HepG2 (cell line): ENCODE measurements at regions not wholly inside any gene's neighbourhood (a gene's known extent, or its start where the extent isn't known, plus 50 kb on each side); places are given as distances from the start of the nearest gene placed in this dataset.

Source experiments
- ATAC-seq: fragments of 200-7000 bp; cut with Tn5 transposase; 3 replicates; pipeline ENCODE4 v1.9.1; 2020; ENCODE audit warnings: mild to moderate bottlenecking, moderate library complexity
- BruUV-seq: library from RNA; stranded (reverse); fragments of 400-500 nt; replicated peaks from 2 replicates; lab custom pipeline; 2021; lab: Mats Ljungman, UMichigan
- CTCF ChIA-PET: fragments of 300-600 bp; formaldehyde crosslinking; extraction: SDS; loops from one replicate; lab custom pipeline; 2021; ENCODE audit warnings: low total read pairs, inconsistent platforms, low intra/inter-chr PET ratio; lab: Yijun Ruan, JAX
- POLR2A ChIA-PET: fragments of 350-600 bp; sonication (Branson Sonifier 250); formaldehyde crosslinking; loops from one replicate; lab custom pipeline; 2020; ENCODE audit warnings: antibody characterized with exemption, inconsistent platforms; lab: Yijun Ruan, JAX
- DNase-seq: peaks from one replicate; pipeline ENCODE4 v3.0.0-alpha.2; 2015; ENCODE audit warnings: low spot score
- FAIRE-seq: peaks from 3 replicates; lab custom pipeline; 2011; peaks lifted over from hg19 to GRCh38; lab: Jason Lieb, UNC
- H2AFZ ChIP-seq: one replicate; pipeline ENCODE4 v1.6.1; 2011; ENCODE audit warnings: low read length, inconsistent platforms
- H3K27ac ChIP-seq: fragments of 300-600 bp; 3 replicates; pipeline ENCODE4 v1.8.0; 2011; ENCODE audit warnings: mixed run types, mild to moderate bottlenecking, mixed read lengths, low read length, inconsistent platforms; ENCODE audit not compliant: insufficient read depth; ENCODE audit errors: extremely low read length
- H3K27me3 ChIP-seq, 2 experiments: fragments of 200-600 bp in 1 of 2; 2 replicates in 1 of 2; 3 replicates in 1 of 2; pipeline versions ENCODE4 v1.6.0 to v1.8.0; 2011; ENCODE audit warnings: low read length in 2 of 2, mild to moderate bottlenecking in 2 of 2, moderate library complexity in 2 of 2, inconsistent platforms in 1 of 2; ENCODE audit not compliant: insufficient read depth in 2 of 2, control insufficient read depth in 1 of 2
- H3K36me3 ChIP-seq, 2 experiments: fragments of 200-600 bp in 1 of 2; replicated peaks in 1 of 2; 2 replicates in 1 of 2; 3 replicates in 1 of 2; pipeline versions ENCODE4 v1.5.1 to v1.8.0; 2011; ENCODE audit warnings: low read length in 2 of 2, inconsistent platforms in 1 of 2; ENCODE audit not compliant: insufficient read depth in 2 of 2, control insufficient read depth in 1 of 2
- H3K4me1 ChIP-seq: 2 replicates; pipeline ENCODE4 v1.5.1; 2012; ENCODE audit warnings: low read length, inconsistent platforms; ENCODE audit not compliant: insufficient read depth
- H3K4me2 ChIP-seq: 2 replicates; pipeline ENCODE4 v1.6.0; 2011; ENCODE audit warnings: low read depth, low read length, inconsistent platforms
- H3K4me3 ChIP-seq, 3 experiments: fragments of 200-600 bp in 1 of 3; sonication (generic), shearing (Covaris generic) in 1 of 3; replicated peaks in 1 of 3; 2 replicates each; pipeline ENCODE4 v1.5.1; 2011 to 2016; ENCODE audit warnings: low read length in 3 of 3, inconsistent platforms in 2 of 3, low read depth in 2 of 3, mild to moderate bottlenecking in 2 of 3, control low read depth in 1 of 3, mixed read lengths in 1 of 3; ENCODE audit not compliant: insufficient read depth in 1 of 3
- H3K79me2 ChIP-seq: one replicate; pipeline ENCODE4 v1.6.1; 2011; ENCODE audit warnings: low read length, inconsistent platforms; ENCODE audit not compliant: insufficient read depth
- H3K9ac ChIP-seq: 2 replicates; pipeline ENCODE4 v1.6.0; 2011; ENCODE audit warnings: mild to moderate bottlenecking, low read depth, low read length, inconsistent platforms; ENCODE audit not compliant: insufficient read depth
- H3K9me3 ChIP-seq: 2 replicates; pipeline ENCODE4 v1.5.1; 2012; ENCODE audit warnings: mild to moderate bottlenecking, low read length
- H4K20me1 ChIP-seq: 2 replicates; pipeline ENCODE4 v1.6.0; 2011; ENCODE audit warnings: inconsistent platforms, mild to moderate bottlenecking, low read length, moderate library complexity; ENCODE audit not compliant: insufficient read depth
- ELK4 ChIP-seq: sonication (generic); formaldehyde crosslinking; IDR thresholded peaks from 2 replicates; pipeline ENCODE4 v1.9.0; 2021; ENCODE audit warnings: missing genetic modification reagents, borderline replicate concordance
- KLF13 ChIP-seq: sonication (generic); formaldehyde crosslinking; IDR thresholded peaks from 2 replicates; pipeline ENCODE4 v1.4.0; 2020; ENCODE audit warnings: mild to moderate bottlenecking, missing genetic modification reagents
- SATB2 ChIP-seq: sonication (generic); formaldehyde crosslinking; IDR thresholded peaks from 2 replicates; pipeline ENCODE4 v1.5.0; 2020; ENCODE audit warnings: missing genetic modification reagents
- SNAPC4 ChIP-seq: sonication (generic); formaldehyde crosslinking; IDR thresholded peaks from 2 replicates; pipeline ENCODE4 v1.4.0; 2020; ENCODE audit warnings: mild to moderate bottlenecking, missing genetic modification reagents
- ZBTB14 ChIP-seq: sonication (generic); formaldehyde crosslinking; IDR thresholded peaks from 2 replicates; pipeline ENCODE4 v1.4.0; 2020; ENCODE audit warnings: missing genetic modification reagents
- ZBTB34 ChIP-seq: sonication (generic); formaldehyde crosslinking; IDR thresholded peaks from 2 replicates; pipeline ENCODE4 v1.8.0; 2022; ENCODE audit warnings: mild to moderate bottlenecking, missing genetic modification reagents
- ZNF160 ChIP-seq: sonication (generic); formaldehyde crosslinking; IDR thresholded peaks from 2 replicates; pipeline ENCODE4 v1.8.0; 2022; ENCODE audit warnings: mild to moderate bottlenecking, inconsistent platforms, missing genetic modification reagents
- ZNF24 ChIP-seq: fragments of 450-650 bp; IDR thresholded peaks from 2 replicates; pipeline ENCODE4 v1.6.1; 2017; ENCODE audit warnings: antibody characterized with exemption, mild to moderate bottlenecking
- ZNF274 ChIP-seq: sonication (generic); formaldehyde crosslinking; IDR thresholded peaks from 2 replicates; pipeline ENCODE4 v1.5.1; 2020; ENCODE audit warnings: mild to moderate bottlenecking, missing genetic modification reagents
- ZNF317 ChIP-seq: sonication (generic); formaldehyde crosslinking; IDR thresholded peaks from 2 replicates; pipeline ENCODE4 v1.5.0; 2020; ENCODE audit warnings: mild to moderate bottlenecking, missing genetic modification reagents
- ZNF547 ChIP-seq: sonication (generic); formaldehyde crosslinking; IDR thresholded peaks from 2 replicates; pipeline ENCODE4 v1.5.1; 2020; ENCODE audit warnings: mild to moderate bottlenecking, missing genetic modification reagents
- ZNF703 ChIP-seq: sonication (generic); formaldehyde crosslinking; IDR thresholded peaks from 2 replicates; pipeline ENCODE4 v1.5.1; 2020; ENCODE audit warnings: missing genetic modification reagents, mild to moderate bottlenecking, moderate library complexity, borderline replicate concordance
- in situ Hi-C: cut with HindIII; loops from 2 replicates; pipeline ENCODE4 v1.10.0; 2017; ENCODE audit warnings: low pct_unique_long_range_greater_than_20kb; ENCODE audit not compliant: extremely low pct_ligation_motif_present
- intact Hi-C: fragments of 100-400 bp; cut with micrococcal nuclease; formaldehyde crosslinking; loops from one replicate; pipeline ENCODE4 v1.10.0; 2022; ENCODE audit not compliant: unreplicated experiment

GRCh38 chr1:41975850-41976569 lies 57.3 kb upstream of the HIVEP3 start (continued):
- no peak for TF ChIP-seq SNAPC4 (CRISPR knock-in tag)
- TF ChIP-seq KLF13 = no peak

GRCh38 chr1:41975121-41975520 lies 56.4 kb upstream of the HIVEP3 start:
- no peak overlapping the region for H3K4me2 ChIP-seq
- intact Hi-C loops (no loop called here), in situ Hi-C loops (loop anchor here (10.0 kb wide), 1 partner anchor 60 kb away; the partner anchor contains the start of gene HIVEP3)
- FAIRE-seq = no peak
- no peak for DNase-seq
- H3K79me2 ChIP-seq = no peaks in the 10 kb centered on the region
- H3K36me3 ChIP-seq = no peaks in the 10 kb centered on the region
- ChIA-PET CTCF (no interaction called here), POLR2A (no interaction called here)
- H3K4me1 ChIP-seq = no peaks in the 10 kb centered on the region
- H3K9me3 ChIP-seq = no peaks in the 10 kb centered on the region
- no peak for ATAC-seq
- H4K20me1 ChIP-seq = no peaks in the 10 kb centered on the region
- no peak overlapping the region for H2AFZ ChIP-seq
- no peak overlapping the region for H3K4me3 ChIP-seq
- H3K27me3 ChIP-seq = peaks cover 2 to 3% of the 10 kb centered on the region in 2 experiments; a peak in 3 of 5 replicates
- H3K27ac ChIP-seq = no peak overlapping the region
- BruUV-seq = no TSS peak
- H3K9ac ChIP-seq = no peak overlapping the region
- TF ChIP-seq SATB2 (CRISPR knock-in tag) (no peak), ZNF703 (CRISPR knock-in tag) (no peak), ZBTB14 (CRISPR knock-in tag) (no peak), ELK4 (CRISPR knock-in tag) (no peak), ZBTB34 (no peak), ZNF160 (CRISPR knock-in tag) (no peak), ZNF317 (CRISPR knock-in tag) (no peak), ZNF547 (CRISPR knock-in tag) (no peak), ZNF24 (no peak), ZNF274 (CRISPR knock-in tag) (no peak)
